IPS DF 4.7 (cell line): ENCODE measurements at regions not wholly inside any gene's neighbourhood (a gene's known extent, or its start where the extent isn't known, plus 50 kb on each side); places are given as distances from the start of the nearest gene placed in this dataset.

Experiments
- DNase-seq: peaks from one replicate; pipeline ENCODE4 v3.0.0-alpha.2; 2013; ENCODE audit warnings: low spot score; ENCODE audit errors: extremely low read depth

GRCh38 chr15:35657679-35658311 lies 111.8 kb upstream of the DPH6 start:
- DNase-seq, result no peak

DNA sequence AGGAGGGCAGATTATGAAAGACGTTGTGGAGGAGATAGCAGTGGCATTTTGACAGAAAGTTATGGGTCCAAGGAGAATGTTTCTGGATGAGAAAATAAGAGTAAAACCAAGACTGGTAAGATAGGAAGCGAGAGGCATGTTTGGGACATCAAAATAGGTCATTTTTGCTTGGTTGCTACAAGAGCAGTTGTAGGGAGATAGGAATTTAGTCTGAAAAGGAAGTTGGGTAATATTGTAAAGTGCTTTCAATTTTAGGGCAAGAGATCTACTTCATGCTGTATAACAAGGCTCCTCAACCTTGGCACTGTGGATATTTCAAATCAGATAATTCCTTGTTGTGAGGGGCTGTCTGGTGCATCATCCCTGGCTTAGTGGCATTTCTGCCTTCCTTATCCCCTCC lies 118.0 kb upstream of the DPH6 start:
- DNase-seq, result no peak

DNA sequence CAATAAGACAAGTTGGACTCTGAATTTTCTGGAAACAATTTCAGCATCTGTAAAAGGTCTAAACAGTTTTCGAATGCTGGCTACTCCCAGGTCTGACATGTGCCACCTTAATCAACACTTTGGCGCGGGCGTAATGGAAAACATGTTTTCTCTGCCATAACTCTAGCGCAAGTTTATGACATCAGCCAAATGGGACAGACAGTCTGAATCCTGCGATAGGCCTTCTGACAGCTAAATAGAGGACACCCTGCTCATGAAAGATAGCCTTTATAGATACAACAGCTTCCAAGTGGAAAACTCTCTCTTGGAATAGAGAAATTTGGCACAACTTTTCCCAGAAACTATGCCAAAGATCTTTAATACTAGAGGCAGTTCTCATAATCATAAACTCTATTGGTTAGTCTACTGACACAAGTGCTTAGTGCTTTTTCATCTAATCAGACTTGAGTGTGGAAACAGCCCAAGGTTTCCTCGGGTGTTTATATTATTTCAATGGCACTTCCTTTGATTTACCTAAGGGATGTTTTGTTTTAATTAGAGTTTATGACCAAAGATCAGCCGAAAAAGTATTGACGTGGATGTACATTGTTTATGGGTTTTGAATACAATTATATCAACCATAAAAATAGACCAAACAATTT lies 120.1 kb upstream of the DPH6 start:
- no peak for DNase-seq

DNA sequence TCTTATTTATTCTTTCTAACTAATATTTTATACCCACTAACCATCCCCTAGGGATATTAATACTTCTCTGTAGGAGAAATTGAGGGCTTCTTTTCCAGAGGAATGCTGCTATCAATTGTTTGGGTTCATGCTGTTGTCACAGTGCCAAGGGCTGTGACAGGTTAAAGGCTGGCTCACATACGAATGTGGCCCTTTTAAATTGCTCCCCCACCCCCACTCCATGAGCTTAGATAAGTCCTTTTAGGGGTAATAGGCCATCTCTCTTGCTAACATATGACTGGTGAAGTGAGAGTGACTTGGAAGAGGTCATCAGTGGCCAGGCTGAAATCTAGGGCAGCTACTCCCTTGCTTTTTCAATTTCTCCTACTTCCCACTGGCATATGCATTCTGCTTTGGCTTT lies 121.9 kb upstream of the DPH6 start:
- no peak for DNase-seq

DNA sequence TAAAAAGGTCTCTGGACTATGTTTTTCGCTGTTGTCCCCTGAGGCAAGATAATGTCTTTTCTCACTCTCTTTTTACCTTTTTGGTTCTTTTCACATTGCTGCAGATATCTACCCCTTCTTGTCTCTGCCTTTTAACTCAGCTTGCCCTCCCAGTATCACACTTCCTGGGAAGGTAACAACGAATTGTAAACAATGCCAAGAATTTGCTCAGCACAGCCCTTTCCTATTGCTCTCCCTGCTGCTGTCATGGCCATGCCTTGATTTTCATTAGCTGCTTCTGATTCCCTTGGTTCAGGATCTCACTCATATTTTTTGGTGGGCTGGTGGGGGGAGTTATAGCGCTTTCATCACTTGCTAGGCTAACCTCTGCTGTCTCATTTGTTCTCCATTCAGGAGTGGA lies 123.1 kb upstream of the DPH6 start:
- DNase-seq, result no peak

- DNase-seq, result no peak
Observed at GRCh38 chr15:35669432-35670045, 123.6 kb upstream of the DPH6 start.

DNA sequence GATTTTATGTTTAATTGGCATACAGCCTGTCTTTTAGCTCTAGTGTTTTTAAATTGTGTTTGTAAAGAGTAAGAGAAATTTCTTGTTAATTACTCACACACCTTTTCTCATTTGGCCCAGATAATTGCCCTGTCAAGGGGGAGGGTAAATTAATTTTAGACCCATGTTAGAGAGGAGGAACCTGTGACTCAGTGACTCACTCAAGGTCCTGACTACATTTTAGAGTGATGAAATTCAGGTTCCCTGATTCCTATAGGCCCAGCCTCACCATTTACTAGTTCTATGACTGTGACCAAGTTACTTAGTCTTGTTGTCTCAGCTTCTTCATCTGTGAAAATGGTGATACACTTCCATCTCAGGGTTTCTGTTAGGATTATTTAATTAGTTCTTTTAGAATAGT lies 125.2 kb upstream of the DPH6 start:
- DNase-seq, result no peak

DNA sequence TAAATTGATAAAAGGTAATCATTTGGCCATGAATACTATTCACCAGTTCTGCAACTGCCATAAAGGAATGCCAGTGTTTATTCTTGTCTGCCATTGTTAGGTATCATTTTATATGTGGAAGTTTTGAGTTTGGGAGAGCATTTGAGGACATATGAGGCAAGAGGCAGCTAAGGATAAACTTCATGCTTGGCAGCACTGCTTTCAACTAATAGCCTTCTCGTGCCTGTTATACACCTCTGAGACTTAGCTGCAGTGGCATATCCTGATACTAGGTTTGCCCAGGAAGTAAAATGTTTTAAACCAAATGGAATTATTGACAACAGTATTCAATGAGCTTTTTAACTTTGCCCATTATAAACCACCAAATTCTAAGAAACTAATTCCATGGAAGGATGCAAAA lies 126.0 kb upstream of the DPH6 start:
- no peak for DNase-seq

GRCh38 chr15:35673093-35673684 lies 127.2 kb upstream of the DPH6 start:
- DNase-seq, result no peak

- DNase-seq, result no peak
Observed at GRCh38 chr15:35674873-35675781, 129.2 kb upstream of the DPH6 start.

DNA sequence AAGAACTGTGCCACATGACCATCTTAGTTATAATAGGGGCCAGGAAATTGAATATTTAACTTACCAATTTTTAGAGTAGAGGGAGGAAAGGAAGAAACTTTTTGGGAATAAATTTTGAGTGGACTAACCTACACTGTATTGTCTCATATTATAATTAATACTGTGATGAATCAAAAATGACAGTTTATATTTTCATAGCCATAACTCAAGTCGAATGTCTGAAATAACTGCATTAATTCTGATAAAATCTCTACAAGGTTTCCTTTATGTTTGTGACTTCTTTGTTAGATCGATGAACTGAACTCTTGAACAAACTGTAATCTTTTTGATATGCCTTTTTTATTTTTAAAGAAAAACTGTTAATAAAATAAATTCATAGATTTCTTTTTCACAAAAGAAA lies 132.8 kb upstream of the DPH6 start:
- DNase-seq, result no peak

GRCh38 chr15:35679186-35679585 lies 133.2 kb upstream of the DPH6 start:
- no peak for DNase-seq

DNA sequence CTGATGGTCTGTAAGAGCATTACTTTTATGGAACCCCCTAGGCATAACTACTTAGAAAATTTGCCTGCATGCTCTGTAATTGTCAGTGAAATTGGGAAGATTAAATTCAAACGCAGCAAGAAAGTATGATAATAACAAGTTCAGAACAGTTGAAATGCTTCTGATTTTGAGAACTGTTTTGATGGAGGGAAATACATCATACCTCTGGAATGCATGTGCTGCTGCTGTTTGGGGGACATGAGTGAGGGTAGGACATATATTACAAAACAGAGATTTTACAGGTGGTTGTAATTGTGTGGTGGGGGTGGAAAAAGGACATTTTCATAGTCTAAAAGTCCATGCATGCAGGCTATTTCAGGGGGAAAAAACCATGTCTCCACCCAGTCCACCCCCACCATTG lies 135.0 kb upstream of the DPH6 start:
- no peak for DNase-seq

DNA sequence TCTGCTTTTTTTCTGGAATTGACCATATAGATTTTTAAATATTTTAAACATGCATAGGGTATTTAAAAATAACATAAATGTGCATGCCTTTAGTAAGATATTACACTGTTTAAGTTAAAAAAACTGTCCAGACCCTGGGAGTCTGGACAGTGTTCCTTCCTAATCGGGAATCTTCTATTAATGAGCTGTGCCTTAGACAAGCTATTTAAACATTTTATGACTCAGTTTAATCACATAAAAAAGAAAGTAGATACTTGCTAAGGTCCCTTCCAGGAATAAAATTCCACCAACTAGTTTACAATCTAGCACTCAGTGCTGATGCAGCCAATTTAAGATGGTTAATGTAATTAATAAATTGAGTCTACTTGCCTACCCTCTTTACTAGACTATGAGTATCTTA lies 140.4 kb upstream of the DPH6 start:
- no peak for DNase-seq

- no peak for DNase-seq
Observed at GRCh38 chr15:35689266-35689665, 143.3 kb upstream of the DPH6 start.

GRCh38 chr15:35690089-35690488 lies 144.1 kb upstream of the DPH6 start:
- DNase-seq, result no peak

- DNase-seq, result no peak
Observed at GRCh38 chr15:35690698-35691116, 144.7 kb upstream of the DPH6 start.

DNA sequence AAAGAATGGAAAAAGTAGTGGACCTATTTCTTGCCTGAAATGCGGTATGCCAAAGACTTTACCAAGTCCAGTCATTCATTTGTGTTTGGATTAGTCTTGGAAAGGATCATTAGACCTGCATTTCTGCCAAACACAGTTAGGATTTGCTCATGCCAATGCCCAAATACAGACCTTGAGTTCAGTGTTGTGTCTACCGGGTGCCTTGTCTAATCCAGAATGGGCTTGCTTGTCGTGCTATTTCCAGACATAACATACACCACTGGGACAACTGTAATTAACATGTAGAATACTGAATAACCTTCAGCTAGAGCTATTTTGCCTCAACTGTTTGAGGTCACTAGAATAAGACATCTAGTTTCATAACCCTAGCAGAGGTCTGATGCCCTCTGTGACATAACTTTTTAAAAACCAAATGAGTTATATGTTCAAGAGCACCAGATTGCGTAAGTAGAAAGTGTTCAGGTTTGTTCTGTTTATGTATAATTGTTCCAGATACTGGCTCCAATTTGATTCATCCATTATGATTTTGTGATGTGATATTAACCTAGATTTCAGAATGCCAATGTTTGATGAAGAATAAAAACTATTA lies 145.3 kb upstream of the DPH6 start:
- DNase-seq, result no peak

DNA sequence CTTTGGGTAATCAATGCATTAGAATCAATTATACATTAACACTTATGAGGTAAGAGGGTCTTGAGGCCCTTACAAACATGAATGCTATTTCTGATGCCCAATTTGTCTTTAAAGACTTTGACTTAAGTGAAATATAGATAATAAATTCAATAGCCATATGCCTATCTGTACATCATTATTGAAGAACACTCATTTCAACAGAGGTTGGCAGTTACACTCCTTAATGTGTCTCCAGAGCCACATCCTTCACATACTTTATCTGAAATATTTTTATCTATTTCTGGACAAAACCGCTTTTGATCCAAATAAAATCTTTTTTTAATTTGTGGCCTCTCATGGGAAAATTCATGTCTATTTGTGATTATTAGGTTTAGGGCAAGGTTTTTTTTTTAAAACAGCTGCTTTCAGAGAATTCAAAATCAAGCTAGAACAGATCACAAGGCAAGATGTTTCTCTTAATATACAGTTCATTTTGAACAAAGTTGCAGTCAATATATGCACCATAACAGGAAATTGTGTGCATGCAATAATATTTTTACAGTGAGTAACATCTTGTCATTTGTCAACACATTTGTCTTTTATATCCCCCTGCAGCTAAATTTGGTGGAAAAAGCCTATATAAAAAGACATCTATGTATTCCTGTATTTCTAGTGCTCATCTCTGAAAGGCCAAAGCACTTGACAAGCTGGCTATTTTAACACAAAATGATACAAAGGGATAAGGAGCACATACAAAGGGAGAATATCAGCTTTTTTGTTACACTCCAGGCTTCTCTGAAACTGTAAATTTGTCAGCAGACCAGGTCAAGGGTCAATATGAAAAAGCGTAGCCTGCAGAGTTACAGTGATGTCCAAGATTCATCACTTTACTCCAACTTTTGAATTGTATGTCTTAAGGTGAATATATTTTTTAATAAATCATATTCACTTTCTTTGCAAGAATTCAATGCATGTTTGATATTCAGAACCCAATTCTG lies 146.2 kb upstream of the DPH6 start:
- DNase-seq, result no peak

GRCh38 chr15:35693286-35693685 lies 147.3 kb upstream of the DPH6 start:
- DNase-seq, result no peak
